Activated B cell treated with CpG ODN at 0.5 μM for 24 hours (primary cell): ENCODE measurements at regions not wholly inside any gene's neighbourhood (a gene's known extent, or its start where the extent isn't known, plus 50 kb on each side); places are given as distances from the start of the nearest gene placed in this dataset.

Experiments
- ATAC-seq: fragments of 200-7000 bp; cut with Tn5 transposase; one replicate; pipeline ENCODE4 v1.10.0; 2021; ENCODE audit warnings: low read depth, mild to moderate bottlenecking, moderate library complexity
- CTCF ChIA-PET: fragments of 350-600 bp; sonication (Branson Sonifier 250); formaldehyde crosslinking; loops from one replicate; lab custom pipeline; 2021; ENCODE audit warnings: antibody characterized with exemption; lab: Charles Lee
- POLR2A ChIA-PET: fragments of 350-600 bp; sonication (Branson Sonifier 250); formaldehyde crosslinking; loops from one replicate; lab custom pipeline; 2021; ENCODE audit warnings: antibody characterized with exemption; lab: Charles Lee
- DNase-seq: peaks from one replicate; pipeline ENCODE4 v3.0.0; 2022
- H3K27ac Mint-ChIP-seq: one replicate; pipeline ENCODE4 v1.8.0; 2020; ENCODE audit warnings: mixed read lengths
- H3K27me3 Mint-ChIP-seq: one replicate; pipeline ENCODE4 v1.8.0; 2021; ENCODE audit warnings: mixed read lengths
- H3K36me3 Mint-ChIP-seq: one replicate; pipeline ENCODE4 v1.8.0; 2021; ENCODE audit warnings: low read depth, mixed read lengths
- H3K4me1 Mint-ChIP-seq: one replicate; pipeline ENCODE4 v1.8.0; 2021; ENCODE audit warnings: mixed read lengths
- H3K4me3 Mint-ChIP-seq: one replicate; pipeline ENCODE4 v1.8.0; 2020; ENCODE audit warnings: mild to moderate bottlenecking, mixed read lengths
- H3K9me3 Mint-ChIP-seq: one replicate; pipeline ENCODE4 v1.8.0; 2020; ENCODE audit warnings: mixed read lengths
- CTCF ChIP-seq: fragments of 200-600 bp; IDR thresholded peaks from one replicate; pipeline ENCODE4 v1.8.0; 2022; ENCODE audit warnings: antibody characterized with exemption, mild to moderate bottlenecking
- intact Hi-C: fragments of 100-400 bp; cut with micrococcal nuclease; formaldehyde crosslinking; loops from one replicate; pipeline ENCODE4 v1.15.1; 2024

- DNase-seq, result no peak
- POLR2A ChIA-PET, result no interaction called here
- H3K4me1 Mint-ChIP-seq, result no peaks in the 10 kb centered on the region
- peaks cover 2% of the 10 kb centered on the region for H3K9me3 Mint-ChIP-seq
- TF ChIP-seq CTCF, result no peak
- H3K4me3 Mint-ChIP-seq, result no peak overlapping the region
- intact Hi-C loops, result no loop called here
- no peak overlapping the region for H3K27ac Mint-ChIP-seq
- no peaks in the 10 kb centered on the region for H3K27me3 Mint-ChIP-seq
- ATAC-seq, result no peak
- CTCF ChIA-PET, result no interaction called here
- no peaks in the 10 kb centered on the region for H3K36me3 Mint-ChIP-seq
Observed at GRCh38 chr2:23203383-23203782, 181.6 kb upstream of the KLHL29 start.

GRCh38 chr2:23204685-23205242, 180.2 kb upstream of the KLHL29 start:
- intact Hi-C loops, result no loop called here
- no peak overlapping the region for H3K4me3 Mint-ChIP-seq

GRCh38 chr2:23206650-23207049, 178.3 kb upstream of the KLHL29 start:
- ATAC-seq, result no peak
- Mint-ChIP-seq H3K9me3 (no peaks in the 10 kb centered on the region), H3K4me3 (no peak overlapping the region), H3K27ac (no peak overlapping the region), H3K27me3 (no peaks in the 10 kb centered on the region), H3K4me1 (no peaks in the 10 kb centered on the region), H3K36me3 (no peaks in the 10 kb centered on the region)
- POLR2A ChIA-PET, result no interaction called here
- no peak for TF ChIP-seq CTCF
- intact Hi-C loops, result no loop called here
- no peak for DNase-seq
- CTCF ChIA-PET, result no interaction called here

More at GRCh38 chr2:23204685-23205242, 180.2 kb upstream of the KLHL29 start:
- ATAC-seq (no peak), DNase-seq (no peak)
- no peaks in the 10 kb centered on the region for H3K36me3 Mint-ChIP-seq
- ChIA-PET CTCF (no interaction called here), POLR2A (no interaction called here)
- H3K9me3 Mint-ChIP-seq, result peaks cover 2% of the 10 kb centered on the region
- no peak for TF ChIP-seq CTCF
- H3K4me1 Mint-ChIP-seq, result no peaks in the 10 kb centered on the region
- H3K27me3 Mint-ChIP-seq, result no peaks in the 10 kb centered on the region
- no peak overlapping the region for H3K27ac Mint-ChIP-seq

GRCh38 chr2:23207871-23208270, 177.1 kb upstream of the KLHL29 start:
- ATAC-seq (no peak), DNase-seq (no peak)
- CTCF ChIA-PET, result no interaction called here
- H3K4me3 Mint-ChIP-seq, result no peak overlapping the region
- POLR2A ChIA-PET, result no interaction called here
- H3K36me3 Mint-ChIP-seq, result no peaks in the 10 kb centered on the region
- no peaks in the 10 kb centered on the region for H3K9me3 Mint-ChIP-seq
- no peak overlapping the region for H3K27ac Mint-ChIP-seq
- H3K27me3 Mint-ChIP-seq, result no peaks in the 10 kb centered on the region
- H3K4me1 Mint-ChIP-seq, result no peaks in the 10 kb centered on the region
- intact Hi-C loops, result no loop called here
- no peak for TF ChIP-seq CTCF

GRCh38 chr2:23208339-23208738, 176.6 kb upstream of the KLHL29 start:
- no peak overlapping the region for H3K27ac Mint-ChIP-seq
- no peaks in the 10 kb centered on the region for H3K27me3 Mint-ChIP-seq
- ChIA-PET CTCF (no interaction called here), POLR2A (no interaction called here)
- no peaks in the 10 kb centered on the region for H3K9me3 Mint-ChIP-seq
- DNase-seq (no peak), ATAC-seq (no peak)
- intact Hi-C loops, result no loop called here
- TF ChIP-seq CTCF, result no peak
- H3K4me3 Mint-ChIP-seq, result no peak overlapping the region
- H3K4me1 Mint-ChIP-seq, result no peaks in the 10 kb centered on the region
- no peaks in the 10 kb centered on the region for H3K36me3 Mint-ChIP-seq
